Mesodermal cell (in vitro differentiated cells): ENCODE measurements at regions not wholly inside any gene's neighbourhood (a gene's known extent, or its start where the extent isn't known, plus 50 kb on each side); places are given as distances from the start of the nearest gene placed in this dataset.
"Not testable (repeated sequence)": the region's sequence is repeated elsewhere in the genome, so short reads cannot be mapped to it uniquely, and the experiment has no call there.

Experiments
- H3K27ac ChIP-seq: 2 replicates; pipeline ENCODE4 v1.7.0; 2013; ENCODE audit warnings: mild to moderate bottlenecking, low read depth, low read length, moderate library complexity; ENCODE audit not compliant: severe bottlenecking
- H3K36me3 ChIP-seq: 2 replicates; pipeline ENCODE4 v1.7.1; 2013; ENCODE audit warnings: mild to moderate bottlenecking, low read length, moderate library complexity; ENCODE audit not compliant: control insufficient read depth, insufficient read depth
- H3K4me1 ChIP-seq: one replicate; pipeline ENCODE4 v1.7.1; 2013; ENCODE audit warnings: mild to moderate bottlenecking, low read length; ENCODE audit not compliant: insufficient read depth, control insufficient read depth, poor library complexity, severe bottlenecking
- H3K4me3 ChIP-seq: 2 replicates; pipeline ENCODE4 v1.7.0; 2013; ENCODE audit warnings: low read length, control low read depth, mild to moderate bottlenecking; ENCODE audit not compliant: insufficient read depth, poor library complexity, severe bottlenecking; ENCODE audit errors: extremely low read depth
- H3K9me3 ChIP-seq: 2 replicates; pipeline ENCODE4 v1.7.1; 2013; ENCODE audit warnings: mild to moderate bottlenecking, low read length, moderate library complexity; ENCODE audit not compliant: control insufficient read depth
- WGBS, 2 experiments: methylation state at CpG; one replicate each; pipeline ENCODE4 v1.1.5; 2013; ENCODE audit warnings: missing lambda C conversion rate in 2 of 2; ENCODE audit not compliant: insufficient coverage in 2 of 2; 5-methylcytosine and 5-hydroxymethylcytosine counted together

GRCh38 chr1:101124405-101124804, 98.8 kb upstream of the DPH5 start:
- H3K4me3 ChIP-seq: no peak overlapping the region
- no peak overlapping the region for H3K27ac ChIP-seq
- no peaks in the 10 kb centered on the region for H3K36me3 ChIP-seq
- WGBS, 2 experiments: 89 to 100% methylated on average over 1 of the region's 2 CpGs
- H3K4me1 ChIP-seq: peaks cover 4% of the 10 kb centered on the region
- H3K9me3 ChIP-seq: no peaks in the 10 kb centered on the region

GRCh38 chr1:101123904-101124303, 98.3 kb upstream of the DPH5 start:
- H3K4me3 ChIP-seq, H3K9me3 ChIP-seq, H3K4me1 ChIP-seq, H3K36me3 ChIP-seq, H3K27ac ChIP-seq: not testable (repeated sequence)
- no CpG with 5 or more reads among the region's 4 CpGs for WGBS, 2 experiments

GRCh38 chr1:101122452-101123166, 97.0 kb upstream of the DPH5 start:
- 78 to 80% methylated on average over 4 to 5 of the region's 8 CpGs for WGBS, 2 experiments
- Histone ChIP-seq H3K9me3 (no peaks in the 10 kb centered on the region), H3K36me3 (no peaks in the 10 kb centered on the region), H3K4me3 (no peak overlapping the region), H3K4me1 (no peaks in the 10 kb centered on the region), H3K27ac (no peak overlapping the region)

GRCh38 chr1:101121975-101122374, 96.4 kb upstream of the DPH5 start:
- Histone ChIP-seq H3K36me3 (no peaks in the 10 kb centered on the region), H3K4me3 (no peak overlapping the region), H3K9me3 (no peaks in the 10 kb centered on the region), H3K4me1 (no peaks in the 10 kb centered on the region), H3K27ac (no peak overlapping the region)
- 67 to 100% methylated on average over 1 of the region's 2 CpGs for WGBS, 2 experiments

- Histone ChIP-seq H3K27ac (no peak overlapping the region), H3K4me1 (no peaks in the 10 kb centered on the region), H3K9me3 (no peaks in the 10 kb centered on the region), H3K4me3 (no peak overlapping the region), H3K36me3 (no peaks in the 10 kb centered on the region)
- no CpG with 5 or more reads among the region's 1 CpG for WGBS, 2 experiments
Measured at GRCh38 chr1:101121504-101121903, 95.9 kb upstream of the DPH5 start.

- H3K27ac ChIP-seq: no peak overlapping the region
- H3K36me3 ChIP-seq: no peaks in the 10 kb centered on the region
- H3K4me1 ChIP-seq: no peaks in the 10 kb centered on the region
- no peaks in the 10 kb centered on the region for H3K9me3 ChIP-seq
- no peak overlapping the region for H3K4me3 ChIP-seq
Measured at GRCh38 chr1:101120868-101121267, 95.3 kb upstream of the DPH5 start.

GRCh38 chr1:101119289-101119688, 93.7 kb upstream of the DPH5 start:
- H3K9me3 ChIP-seq: no peaks in the 10 kb centered on the region
- no peak overlapping the region for H3K4me3 ChIP-seq
- no peaks in the 10 kb centered on the region for H3K36me3 ChIP-seq
- H3K4me1 ChIP-seq: no peaks in the 10 kb centered on the region
- no peak overlapping the region for H3K27ac ChIP-seq
- 90 to 92% methylated on average over 2 to 3 of the region's 4 CpGs for WGBS, 2 experiments

- H3K36me3 ChIP-seq: no peaks in the 10 kb centered on the region
- no peak overlapping the region for H3K27ac ChIP-seq
- H3K9me3 ChIP-seq: no peaks in the 10 kb centered on the region
- H3K4me1 ChIP-seq: no peaks in the 10 kb centered on the region
- H3K4me3 ChIP-seq: no peak overlapping the region
- 91 to 98% methylated on average over 3 of the region's 3 CpGs for WGBS, 2 experiments
Measured at GRCh38 chr1:101116006-101116405, 90.4 kb upstream of the DPH5 start.

GRCh38 chr1:101115112-101115511, 89.5 kb upstream of the DPH5 start:
- H3K4me3 ChIP-seq: no peak overlapping the region
- WGBS, 2 experiments: 88 to 100% methylated on average over 1 of the region's 1 CpG
- no peaks in the 10 kb centered on the region for H3K36me3 ChIP-seq
- H3K9me3 ChIP-seq: no peaks in the 10 kb centered on the region
- H3K27ac ChIP-seq: no peak overlapping the region
- no peaks in the 10 kb centered on the region for H3K4me1 ChIP-seq

- H3K4me1 ChIP-seq, H3K9me3 ChIP-seq, H3K36me3 ChIP-seq, H3K4me3 ChIP-seq, H3K27ac ChIP-seq: not testable (repeated sequence)
- WGBS, 2 experiments: no CpG with 5 or more reads among the region's 2 CpGs
Measured at GRCh38 chr1:101114128-101114527, 88.5 kb upstream of the DPH5 start.

GRCh38 chr1:101112051-101112780, 86.6 kb upstream of the DPH5 start:
- Histone ChIP-seq H3K4me3 (no peak overlapping the region), H3K4me1 (no peaks in the 10 kb centered on the region), H3K36me3 (no peaks in the 10 kb centered on the region), H3K9me3 (no peaks in the 10 kb centered on the region), H3K27ac (no peak overlapping the region)
- 82 to 95% methylated on average over 2 to 4 of the region's 6 CpGs for WGBS, 2 experiments
